ENCODE measurements at regions not wholly inside any gene's neighbourhood (a gene's known extent, or its start where the extent isn't known, plus 50 kb on each side); places are given as distances from the start of the nearest gene placed in this dataset.

DNA sequence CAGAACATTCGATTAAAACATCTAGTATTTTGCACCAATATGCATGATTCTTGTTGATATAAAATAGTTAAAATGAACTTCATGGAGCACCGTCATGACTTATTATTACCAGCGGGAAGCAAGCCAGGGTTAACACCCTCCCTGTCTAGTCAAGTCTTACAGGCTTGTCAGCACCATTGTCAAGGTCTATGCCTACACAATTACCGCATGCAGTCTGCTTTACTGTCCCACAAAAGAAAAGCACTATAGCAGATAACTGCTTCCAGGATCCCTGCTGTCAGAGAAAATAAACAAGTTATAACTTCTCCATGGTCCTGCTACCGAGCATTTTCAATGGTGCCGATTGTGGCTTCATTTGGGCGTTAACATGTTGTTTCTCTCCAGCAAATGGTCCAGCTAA, 968.0 kb upstream of the FAM98A start:
- TF ChIP-seq, protein P1, sequence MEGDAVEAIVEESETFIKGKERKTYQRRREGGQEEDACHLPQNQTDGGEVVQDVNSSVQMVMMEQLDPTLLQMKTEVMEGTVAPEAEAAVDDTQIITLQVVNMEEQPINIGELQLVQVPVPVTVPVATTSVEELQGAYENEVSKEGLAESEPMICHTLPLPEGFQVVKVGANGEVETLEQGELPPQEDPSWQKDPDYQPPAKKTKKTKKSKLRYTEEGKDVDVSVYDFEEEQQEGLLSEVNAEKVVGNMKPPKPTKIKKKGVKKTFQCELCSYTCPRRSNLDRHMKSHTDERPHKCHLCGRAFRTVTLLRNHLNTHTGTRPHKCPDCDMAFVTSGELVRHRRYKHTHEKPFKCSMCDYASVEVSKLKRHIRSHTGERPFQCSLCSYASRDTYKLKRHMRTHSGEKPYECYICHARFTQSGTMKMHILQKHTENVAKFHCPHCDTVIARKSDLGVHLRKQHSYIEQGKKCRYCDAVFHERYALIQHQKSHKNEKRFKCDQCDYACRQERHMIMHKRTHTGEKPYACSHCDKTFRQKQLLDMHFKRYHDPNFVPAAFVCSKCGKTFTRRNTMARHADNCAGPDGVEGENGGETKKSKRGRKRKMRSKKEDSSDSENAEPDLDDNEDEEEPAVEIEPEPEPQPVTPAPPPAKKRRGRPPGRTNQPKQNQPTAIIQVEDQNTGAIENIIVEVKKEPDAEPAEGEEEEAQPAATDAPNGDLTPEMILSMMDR (IDR thresholded peaks at IDR 0.05; ENCODE audit: insufficient read depth, low read length), result no peak
- no peak for TF ChIP-seq REST (IDR thresholded peaks at IDR 0.05; ENCODE audit: insufficient replicate concordance, low read depth)
- TF ChIP-seq POLR2AphosphoS5 (IDR thresholded peaks at IDR 0.05; ENCODE audit: low read depth), result no peak
- no peak for TF ChIP-seq GABPA (IDR thresholded peaks at IDR 0.05; ENCODE audit: low read depth)

Data from HL-60 (cell line).